HUES48 (cell line): ENCODE measurements at regions not wholly inside any gene's neighbourhood (a gene's known extent, or its start where the extent isn't known, plus 50 kb on each side); places are given as distances from the start of the nearest gene placed in this dataset.

Experiments used
- H3K27ac ChIP-seq: one replicate; pipeline ENCODE4 v1.7.0; 2013; ENCODE audit warnings: low read depth, low read length, inconsistent platforms
- H3K27me3 ChIP-seq: 2 replicates; pipeline ENCODE4 v1.6.1; 2013; ENCODE audit warnings: mild to moderate bottlenecking, low read length; ENCODE audit not compliant: control insufficient read depth, insufficient read depth
- H3K36me3 ChIP-seq: 2 replicates; pipeline ENCODE4 v1.6.1; 2013; ENCODE audit warnings: low read length; ENCODE audit not compliant: control insufficient read depth, insufficient read depth
- H3K4me1 ChIP-seq: 2 replicates; pipeline ENCODE4 v1.6.1; 2013; ENCODE audit warnings: mild to moderate bottlenecking, low read length; ENCODE audit not compliant: control insufficient read depth, insufficient read depth
- H3K4me3 ChIP-seq: 2 replicates; pipeline ENCODE4 v1.5.1; 2013; ENCODE audit warnings: mild to moderate bottlenecking, low read depth, low read length
- H3K9ac ChIP-seq: 2 replicates; pipeline ENCODE4 v1.6.1; 2013; ENCODE audit warnings: mild to moderate bottlenecking, low read depth, low read length, moderate library complexity
- H3K9me3 ChIP-seq: 2 replicates; pipeline ENCODE4 v1.6.1; 2013; ENCODE audit warnings: low read length; ENCODE audit not compliant: control insufficient read depth, insufficient read depth

DNA sequence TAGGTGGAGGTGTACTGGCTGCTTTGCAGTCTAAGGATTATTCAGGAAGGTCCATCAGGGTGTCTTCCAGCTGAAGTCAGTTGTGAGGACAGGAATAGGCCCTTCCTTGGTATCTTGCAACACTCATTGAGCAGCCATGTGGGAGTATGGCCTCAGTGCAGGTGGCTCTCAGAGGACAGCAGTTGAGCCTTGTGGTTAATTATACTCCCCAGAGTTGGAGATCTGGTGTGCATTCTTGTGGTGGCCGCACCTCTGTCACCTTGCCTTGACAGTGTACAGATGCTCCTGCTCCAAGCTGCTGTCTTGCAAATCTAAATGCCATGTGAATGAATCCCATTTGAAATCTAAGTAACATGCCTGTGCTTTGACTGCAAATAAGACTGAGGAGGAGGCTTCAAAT, 339.9 kb upstream of the BCHE start:
- Histone ChIP-seq H3K9ac (no peak overlapping the region), H3K4me3 (no peak overlapping the region), H3K4me1 (no peaks in the 10 kb centered on the region), H3K27me3 (no peaks in the 10 kb centered on the region), H3K36me3 (no peaks in the 10 kb centered on the region), H3K9me3 (no peaks in the 10 kb centered on the region), H3K27ac (no peak overlapping the region)

DNA sequence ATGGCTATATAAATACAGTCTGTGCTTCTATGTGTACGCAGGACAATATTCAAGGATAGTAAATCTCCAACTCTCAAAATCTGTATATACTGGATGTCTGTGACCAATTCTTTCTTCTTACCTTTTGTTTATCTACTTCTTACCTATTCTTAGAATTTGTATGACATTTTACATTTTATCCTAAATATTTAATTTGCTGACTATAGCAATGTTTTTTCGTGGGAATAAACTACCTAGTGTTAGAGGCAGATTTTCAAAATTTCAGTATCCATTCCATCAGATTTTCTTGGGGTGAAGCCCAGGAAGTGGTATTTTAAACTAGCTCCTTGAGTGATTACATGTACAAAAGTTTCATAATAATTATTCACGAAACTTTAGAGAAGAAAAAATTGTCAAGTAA, 334.5 kb upstream of the BCHE start:
- Histone ChIP-seq H3K4me1 (no peaks in the 10 kb centered on the region), H3K4me3 (no peak overlapping the region), H3K36me3 (no peaks in the 10 kb centered on the region), H3K27me3 (no peaks in the 10 kb centered on the region), H3K9ac (no peak overlapping the region), H3K9me3 (no peaks in the 10 kb centered on the region), H3K27ac (no peak overlapping the region)

DNA sequence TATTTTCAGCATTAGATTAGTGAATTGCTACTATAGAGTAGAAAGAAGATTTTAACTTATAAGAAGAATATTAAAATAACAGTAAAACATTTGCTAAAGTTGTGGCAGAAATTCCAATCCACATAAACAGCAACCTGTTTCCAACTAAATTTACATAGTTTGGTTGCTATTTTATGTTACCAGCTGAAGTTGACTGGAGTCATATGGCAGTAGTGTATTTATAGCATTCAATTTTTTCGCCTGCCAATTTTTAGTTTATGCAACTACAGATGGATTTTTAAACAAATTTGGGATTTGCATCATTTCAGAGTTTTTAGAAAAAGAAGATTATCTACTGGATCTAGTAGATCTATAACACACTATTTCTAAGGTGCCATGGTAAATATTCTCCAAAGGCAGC, 332.5 kb upstream of the BCHE start:
- no peaks in the 10 kb centered on the region for H3K27me3 ChIP-seq

DNA sequence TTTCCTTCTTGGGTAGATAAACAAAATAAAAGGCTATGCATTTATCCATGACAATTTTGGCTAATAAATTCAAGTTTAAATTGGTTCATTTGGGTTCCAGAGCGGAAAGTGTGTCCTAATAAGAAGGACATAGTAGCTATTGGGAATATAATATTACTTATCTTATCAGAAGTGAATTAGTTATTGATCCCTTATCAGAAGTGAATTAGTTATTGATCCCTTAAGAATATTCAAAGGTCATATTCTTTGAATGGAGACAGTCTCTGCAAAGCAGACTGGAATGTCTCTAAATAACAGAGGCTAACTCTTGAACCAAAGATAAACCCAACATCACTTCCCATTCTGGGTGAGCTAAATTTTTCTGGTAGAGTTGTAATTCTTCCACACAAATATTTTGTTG, 290.7 kb upstream of the BCHE start:
- Histone ChIP-seq H3K27ac (no peak overlapping the region), H3K9ac (no peak overlapping the region), H3K4me3 (no peak overlapping the region), H3K4me1 (peaks cover 4% of the 10 kb centered on the region; the same call in 1 of the 2 replicates), H3K9me3 (no peaks in the 10 kb centered on the region), H3K27me3 (no peaks in the 10 kb centered on the region), H3K36me3 (no peaks in the 10 kb centered on the region)

More for the DNA sequence above, 332.5 kb upstream of the BCHE start:
- no peaks in the 10 kb centered on the region for H3K4me1 ChIP-seq
- H3K9ac ChIP-seq = no peak overlapping the region
- no peaks in the 10 kb centered on the region for H3K36me3 ChIP-seq
- H3K27ac ChIP-seq = no peak overlapping the region
- H3K9me3 ChIP-seq = no peaks in the 10 kb centered on the region
- no peak overlapping the region for H3K4me3 ChIP-seq

DNA sequence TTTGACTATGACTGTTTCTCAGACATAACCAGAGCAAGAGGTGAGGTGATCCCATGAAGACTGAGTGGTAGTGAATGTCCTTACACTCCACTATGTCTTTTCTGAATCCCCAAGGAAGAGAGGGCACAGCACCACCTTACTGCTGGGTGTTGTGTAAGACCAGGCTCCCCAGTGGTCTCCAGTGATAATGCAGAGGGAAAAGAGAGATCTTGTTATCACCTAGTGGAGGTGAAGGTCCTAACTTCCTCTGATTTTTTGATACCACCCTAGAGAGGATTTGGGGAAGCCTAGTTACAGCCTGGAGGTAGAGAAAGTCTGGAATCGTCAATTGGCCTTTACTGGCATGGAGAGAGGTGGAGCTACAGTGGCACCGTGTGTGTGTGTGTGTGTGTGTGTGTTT, 288.0 kb upstream of the BCHE start:
- Histone ChIP-seq H3K9me3 (no peaks in the 10 kb centered on the region), H3K9ac (no peak overlapping the region)

DNA sequence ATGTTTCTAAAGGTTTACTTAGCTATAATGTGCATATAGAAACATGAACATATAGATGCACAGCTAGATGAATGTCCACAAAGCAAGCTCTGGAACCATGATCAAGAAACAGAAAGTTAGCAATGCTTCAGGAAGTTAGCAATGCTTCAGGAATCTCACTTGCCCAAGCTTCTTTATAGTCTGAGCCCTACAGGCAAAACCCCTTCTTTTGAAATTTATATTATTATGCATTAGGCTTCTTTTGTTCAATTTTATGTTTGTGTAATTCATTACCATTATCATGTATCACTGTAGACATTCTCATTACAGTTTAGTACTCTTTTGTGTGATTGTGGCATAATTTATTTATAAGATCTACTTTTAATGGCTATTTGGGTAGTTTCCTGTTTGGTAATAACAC, 286.4 kb upstream of the BCHE start:
- Histone ChIP-seq H3K4me1 (peaks cover 4% of the 10 kb centered on the region; the same call in 1 of the 2 replicates), H3K9me3 (peaks cover 3% of the 10 kb centered on the region; the same call in 1 of the 2 replicates), H3K27ac (no peak overlapping the region), H3K4me3 (no peak overlapping the region), H3K27me3 (no peaks in the 10 kb centered on the region), H3K36me3 (no peaks in the 10 kb centered on the region), H3K9ac (no peak overlapping the region)

More for the DNA sequence above, 288.0 kb upstream of the BCHE start:
- H3K27ac ChIP-seq = no peak overlapping the region
- no peak overlapping the region for H3K4me3 ChIP-seq
- H3K4me1 ChIP-seq = peaks cover 4% of the 10 kb centered on the region; the same call in 1 of the 2 replicates
- H3K36me3 ChIP-seq = no peaks in the 10 kb centered on the region
- H3K27me3 ChIP-seq = no peaks in the 10 kb centered on the region

DNA sequence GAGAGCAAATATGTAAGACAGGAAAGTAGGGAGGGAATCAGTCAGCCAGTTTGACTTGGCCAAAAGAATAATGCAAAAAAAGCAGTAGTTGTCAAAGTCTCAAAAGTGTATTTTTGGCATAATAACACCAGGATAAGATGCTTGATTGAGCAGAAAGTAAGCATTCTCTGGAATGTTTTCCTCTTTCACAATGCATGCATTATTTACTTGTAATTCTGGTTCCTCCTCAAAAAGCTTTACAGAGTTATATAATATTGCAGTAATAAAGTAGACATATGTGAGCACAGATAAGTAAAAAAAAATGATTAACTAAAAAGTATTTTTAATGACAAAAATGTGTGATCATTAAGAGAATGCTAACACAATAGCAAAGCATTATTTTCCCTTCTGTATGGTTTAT, 285.9 kb upstream of the BCHE start:
- peaks cover 3% of the 10 kb centered on the region; the same call in 1 of the 2 replicates for H3K9me3 ChIP-seq
- H3K4me3 ChIP-seq = no peak overlapping the region

DNA sequence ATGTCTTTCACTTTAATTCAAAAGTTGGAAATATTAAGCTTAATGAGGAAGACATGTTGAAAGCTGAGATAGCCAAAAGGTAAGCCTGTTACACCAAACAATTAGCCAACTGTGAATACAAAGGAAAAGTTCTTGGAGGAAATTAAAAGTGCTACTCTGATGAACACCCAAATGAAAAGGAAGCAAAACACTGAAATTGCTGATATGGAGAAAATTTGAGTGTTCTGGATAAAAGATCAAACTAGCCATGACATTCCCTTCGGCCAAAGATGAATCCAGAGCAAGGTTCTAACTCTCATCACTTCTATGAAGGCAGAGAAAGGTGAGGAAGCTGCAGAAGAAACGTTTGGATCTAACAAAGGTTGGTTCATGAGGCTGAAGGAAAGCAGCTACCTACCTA, 280.8 kb upstream of the BCHE start:
- Histone ChIP-seq H3K36me3 (no peaks in the 10 kb centered on the region), H3K4me1 (no peaks in the 10 kb centered on the region; the same call in 1 of the 2 replicates), H3K27ac (no peak overlapping the region), H3K9ac (no peak overlapping the region), H3K4me3 (no peak overlapping the region), H3K27me3 (no peaks in the 10 kb centered on the region), H3K9me3 (peaks cover 3% of the 10 kb centered on the region; the same call in 1 of the 2 replicates)

More for the DNA sequence above, 285.9 kb upstream of the BCHE start:
- H3K27me3 ChIP-seq = no peaks in the 10 kb centered on the region
- H3K36me3 ChIP-seq = no peaks in the 10 kb centered on the region
- peaks cover 4% of the 10 kb centered on the region; the same call in 1 of the 2 replicates for H3K4me1 ChIP-seq
- no peak overlapping the region for H3K27ac ChIP-seq
- H3K9ac ChIP-seq = no peak overlapping the region

DNA sequence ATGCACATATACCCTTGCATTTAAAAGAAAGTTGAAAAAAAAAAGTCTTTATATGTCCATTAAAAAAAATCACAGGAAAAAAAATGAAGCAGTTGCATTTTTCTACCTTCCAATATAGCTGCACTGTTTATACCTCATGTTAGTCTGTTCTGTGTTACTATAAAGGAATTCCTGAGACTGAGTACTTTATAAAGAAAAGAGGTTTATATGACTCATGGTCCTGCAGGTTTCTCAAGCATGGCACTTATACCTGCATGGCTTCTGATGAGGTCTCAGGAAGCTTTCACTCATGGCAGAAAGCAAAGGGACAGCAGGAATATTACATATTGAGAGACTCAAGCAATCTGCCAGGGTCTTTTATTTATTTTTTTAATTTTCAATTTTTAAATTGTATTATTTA, 277.2 kb upstream of the BCHE start:
- no peaks in the 10 kb centered on the region for H3K27me3 ChIP-seq
- H3K4me3 ChIP-seq = no peak overlapping the region
- no peak overlapping the region for H3K9ac ChIP-seq
- H3K9me3 ChIP-seq = peaks cover 3% of the 10 kb centered on the region; the same call in 1 of the 2 replicates
- no peak overlapping the region for H3K27ac ChIP-seq
- H3K4me1 ChIP-seq = 0 out of 2 replicates have a peak, but pooled peaks cover 3% of the 10 kb centered on the region
- no peaks in the 10 kb centered on the region for H3K36me3 ChIP-seq

DNA sequence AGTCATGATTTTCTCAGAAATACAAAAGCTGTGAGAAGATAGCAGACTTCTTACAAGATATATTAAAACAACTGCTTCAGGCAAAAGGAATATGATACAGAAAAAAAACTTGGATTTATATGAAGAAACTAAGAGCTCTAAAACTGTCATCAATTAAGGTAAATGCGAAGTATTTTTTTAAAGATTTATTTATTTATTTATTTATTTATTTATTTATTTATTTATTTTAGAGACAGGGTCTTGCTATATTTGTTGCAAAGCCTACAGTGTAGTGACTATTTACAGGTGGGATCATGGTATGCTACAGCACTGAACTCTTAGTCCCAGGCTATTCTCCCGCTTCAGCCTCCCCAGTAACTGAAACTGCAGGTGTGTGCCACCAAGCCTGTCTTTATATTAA, 274.3 kb upstream of the BCHE start:
- no peaks in the 10 kb centered on the region for H3K9me3 ChIP-seq
- no peaks in the 10 kb centered on the region for H3K27me3 ChIP-seq
- no peak overlapping the region for H3K27ac ChIP-seq
- H3K4me1 ChIP-seq = peaks cover 9% of the 10 kb centered on the region; the same call in 1 of the 2 replicates
- H3K36me3 ChIP-seq = no peaks in the 10 kb centered on the region
- no peak overlapping the region for H3K4me3 ChIP-seq
- no peak overlapping the region for H3K9ac ChIP-seq

DNA sequence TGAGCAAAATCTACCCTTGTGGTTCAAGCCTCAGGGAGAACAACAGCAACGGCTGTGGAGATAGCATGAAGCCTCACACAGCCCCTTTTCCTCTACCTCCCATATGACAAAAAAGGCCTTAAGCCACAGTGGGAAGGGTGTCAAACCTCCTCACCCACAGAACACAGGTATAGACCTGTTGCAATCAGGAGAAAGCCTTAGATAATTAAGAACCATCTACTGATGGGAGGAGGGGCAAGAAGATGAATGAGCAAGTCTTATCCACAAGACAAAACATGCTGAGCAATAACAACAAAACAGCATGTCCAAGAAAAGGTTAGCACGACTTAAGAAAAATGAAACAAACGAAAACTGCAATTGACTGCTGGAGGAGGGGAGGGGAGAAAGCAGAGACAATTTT, 272.9 kb upstream of the BCHE start:
- H3K4me1 ChIP-seq = peaks cover 9% of the 10 kb centered on the region; the same call in 1 of the 2 replicates
- no peaks in the 10 kb centered on the region for H3K36me3 ChIP-seq
- no peaks in the 10 kb centered on the region for H3K27me3 ChIP-seq
- H3K4me3 ChIP-seq = no peak overlapping the region
- no peaks in the 10 kb centered on the region for H3K9me3 ChIP-seq
- no peak overlapping the region for H3K27ac ChIP-seq
- H3K9ac ChIP-seq = no peak overlapping the region
